ENCODE measurements at regions not wholly inside any gene's neighbourhood (a gene's known extent, or its start where the extent isn't known, plus 50 kb on each side); places are given as distances from the start of the nearest gene placed in this dataset.

GRCh38 chr17:77723909-77724875 is 234.3 kb upstream of the TNRC6C start:
- no peak overlapping the region for H2BK15ac ChIP-seq (ENCODE audit: low read length)
- H3K9ac ChIP-seq (replicated peaks in 1 of 4; ENCODE audit: extremely low read depth in 1 of 4, low read depth in 3 of 4, low read length in 3 of 4) = no peak overlapping the region
- H3K56ac ChIP-seq (replicated peaks; ENCODE audit: insufficient read length, low read depth, low read length) = no peak overlapping the region
- ChIA-PET POLR2A (ENCODE audit: partially characterized antibody) (interaction anchor here (0.9 to 1.2 kb wide), 2 partner anchors 10 to 234 kb away, joined by 3 read pairs; partner anchors contain the start of gene TNRC6C), CTCF (ENCODE audit: partially characterized antibody) (interaction anchor here (1.0 to 4.1 kb wide), 3 partner anchors 15 to 33 kb away, joined by 3 to 16 read pairs (median 4); no protein-coding TSS in a partner anchor)
- no peaks in the 10 kb centered on the region for H3K9me3 ChIP-seq (ENCODE audit: insufficient read depth in 2 of 2, low read depth in 1 of 2, low read length in 1 of 2)
- H4K20me1 ChIP-seq (replicated peaks in 1 of 2; ENCODE audit: control insufficient read depth in 1 of 2, insufficient read depth in 2 of 2, low read length in 2 of 2) = no peaks in the 10 kb centered on the region
- no peak overlapping the region for H3K4me2 ChIP-seq (ENCODE audit: insufficient read depth in 1 of 2, low read depth in 2 of 2, low read length in 2 of 2)
- H3K4me3 ChIP-seq (ENCODE audit: extremely low read depth in 1 of 4, insufficient read depth in 2 of 4, low read depth in 3 of 4, low read length in 4 of 4) = no peak overlapping the region
- WGBS, 2 experiments (ENCODE audit: extremely low coverage in 1 of 2, insufficient coverage in 1 of 2, insufficient read length in 1 of 2, insufficient replicate concordance in 2 of 2, low coverage in 1 of 2, low lambda C conversion rate in 2 of 2, missing lambda C conversion rate in 1 of 2) = 80% methylated on average over 22 of the region's 22 CpGs; no CpG with 5 or more reads in 1 of the 2 experiments
- DNase-seq (ENCODE audit: low read depth in 1 of 2, low spot score in 2 of 2) (peak in 1 of 2 experiments; percentile 38), FAIRE-seq (no peak)
- no peak overlapping the region for H3K4ac ChIP-seq (replicated peaks; ENCODE audit: insufficient read length, low read depth, low read length)
- no peak overlapping the region for H2BK12ac ChIP-seq (ENCODE audit: low read depth, low read length)
- no peak overlapping the region for H4K5ac ChIP-seq (ENCODE audit: insufficient read length, low read depth, low read length)
- no peaks in the 10 kb centered on the region for H3K36me3 ChIP-seq (ENCODE audit: control insufficient read depth in 2 of 4, insufficient read depth in 4 of 4, low read length in 3 of 4)
- H3K79me2 ChIP-seq (ENCODE audit: control insufficient read depth in 1 of 2, insufficient read depth in 2 of 2, low read length in 2 of 2) = no peaks in the 10 kb centered on the region
- no peak overlapping the region for H2BK120ac ChIP-seq (replicated peaks; ENCODE audit: low read depth, low read length)
- peak overlapping the region; percentile 56 for H2BK5ac ChIP-seq (ENCODE audit: low read depth, low read length)
- no peak overlapping the region for H4K91ac ChIP-seq (replicated peaks; ENCODE audit: insufficient read length, low read length)
- no peak overlapping the region for H2AK5ac ChIP-seq (ENCODE audit: low read depth, low read length)
- H2AFZ ChIP-seq (ENCODE audit: low read length) = no peak overlapping the region
- H3K23me2 ChIP-seq (ENCODE audit: low read depth, low read length) = no peaks in the 10 kb centered on the region
- no peak overlapping the region for H3K18ac ChIP-seq (ENCODE audit: extremely low read depth, low read length)
- H3K27ac ChIP-seq (ENCODE audit: low read depth, low read length) = no peak overlapping the region
- no peak overlapping the region for H3K14ac ChIP-seq (ENCODE audit: insufficient read length)
- H2BK20ac ChIP-seq (ENCODE audit: low read length) = 0 out of 2 replicates have a peak overlapping the region, but pooled peaks have one; percentile 72
- no peaks in the 10 kb centered on the region for H3K79me1 ChIP-seq (ENCODE audit: low read depth, low read length)
- H3K23ac ChIP-seq (ENCODE audit: insufficient read length) = no peak overlapping the region
- peaks cover 0 to 6% (median 2%) of the 10 kb centered on the region in 4 experiments; a peak in 6 of 7 replicates for H3K4me1 ChIP-seq (replicated peaks in 1 of 4; ENCODE audit: control insufficient read depth in 3 of 4, insufficient read depth in 4 of 4, low read length in 3 of 4)
- no peak overlapping the region; the same call in 1 of the 2 replicates for H4K8ac ChIP-seq (ENCODE audit: extremely low read depth, insufficient read depth, low read length)
- peaks cover 0 to 2% (median 0%) of the 10 kb centered on the region in 4 experiments; a peak in 2 of 7 replicates for H3K27me3 ChIP-seq (replicated peaks in 1 of 4; ENCODE audit: control insufficient read depth in 3 of 4, extremely low read depth in 1 of 4, insufficient read depth in 3 of 4, low read length in 3 of 4)
- TF ChIP-seq SIX5 (IDR thresholded peaks at IDR 0.05; ENCODE audit: low read depth, low read length) (no peak), GTF2F1 (IDR thresholded peaks at IDR 0.05; ENCODE audit: borderline replicate concordance, low read depth, low read length) (no peak), RAD21 (IDR thresholded peaks at IDR 0.05 in 1 of 2, conservative IDR thresholded peaks at IDR 0.05 in 1 of 2; ENCODE audit: low read depth in 2 of 2, low read length in 2 of 2) (no peak), ATF2 (IDR thresholded peaks at IDR 0.05; ENCODE audit: low read length) (no peak), POU5F1 (IDR thresholded peaks at IDR 0.05; ENCODE audit: low read depth, low read length) (no peak), CHD2 (IDR thresholded peaks at IDR 0.05; ENCODE audit: low read length) (no peak), MAX (IDR thresholded peaks at IDR 0.05) (no peak), RBBP5 (IDR thresholded peaks at IDR 0.05; ENCODE audit: borderline replicate concordance, low read depth, low read length) (no peak)
